HG03442 (cell line): ENCODE measurements at regions not wholly inside any gene's neighbourhood (a gene's known extent, or its start where the extent isn't known, plus 50 kb on each side); places are given as distances from the start of the nearest gene placed in this dataset.

ENCODE experiments used
- ATAC-seq: cut with Tn5 transposase; IDR thresholded peaks from one replicate; pipeline ENCODE4 v1.9.1; 2021; ENCODE audit warnings: mild to moderate bottlenecking, moderate library complexity; ENCODE audit not compliant: unreplicated experiment

DNA sequence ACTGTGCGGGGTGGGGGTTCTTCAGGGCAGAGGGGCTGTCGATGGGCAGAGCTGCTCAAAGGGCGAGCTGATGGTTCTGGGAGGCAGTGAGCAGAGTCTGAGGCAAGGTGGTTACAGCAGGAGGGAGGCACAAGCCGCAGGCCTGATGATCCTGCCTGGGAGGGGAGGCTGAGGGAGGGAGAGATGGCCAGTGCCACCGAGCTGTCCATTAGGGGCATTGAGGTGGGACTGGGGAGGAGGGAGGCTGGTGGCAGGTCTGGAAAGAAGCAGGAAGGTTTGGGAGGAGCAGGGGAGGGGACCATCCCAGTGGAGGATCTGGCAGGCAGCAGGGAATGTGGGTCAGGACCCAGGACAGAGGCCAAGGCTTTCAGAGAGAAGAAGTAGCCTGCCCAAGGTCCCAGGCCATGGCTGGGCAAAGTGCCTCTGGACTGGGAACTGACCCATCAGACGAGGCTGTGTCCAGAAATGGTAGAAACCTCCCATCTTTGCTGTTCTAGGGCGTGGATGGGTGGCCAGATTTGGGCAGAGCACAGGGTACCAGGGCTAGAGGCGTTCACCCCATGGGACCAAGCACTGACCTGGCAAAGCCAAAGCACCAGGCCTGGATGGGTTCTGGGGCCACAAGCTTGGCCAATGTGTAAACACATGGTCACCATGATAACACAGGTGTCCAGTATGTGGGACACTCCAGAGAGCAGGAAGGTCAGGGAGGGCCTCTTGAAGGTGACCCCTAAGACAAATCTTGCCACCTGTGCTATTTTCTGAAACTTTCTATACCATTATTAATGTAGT is 55.5 kb downstream of the INHBB start:
- ATAC-seq: no peak

GRCh38 chr2:120402067-120402433 is 56.1 kb downstream of the INHBB start:
- ATAC-seq: no peak

GRCh38 chr2:120402508-120402907 is 56.6 kb downstream of the INHBB start:
- ATAC-seq: no peak

DNA sequence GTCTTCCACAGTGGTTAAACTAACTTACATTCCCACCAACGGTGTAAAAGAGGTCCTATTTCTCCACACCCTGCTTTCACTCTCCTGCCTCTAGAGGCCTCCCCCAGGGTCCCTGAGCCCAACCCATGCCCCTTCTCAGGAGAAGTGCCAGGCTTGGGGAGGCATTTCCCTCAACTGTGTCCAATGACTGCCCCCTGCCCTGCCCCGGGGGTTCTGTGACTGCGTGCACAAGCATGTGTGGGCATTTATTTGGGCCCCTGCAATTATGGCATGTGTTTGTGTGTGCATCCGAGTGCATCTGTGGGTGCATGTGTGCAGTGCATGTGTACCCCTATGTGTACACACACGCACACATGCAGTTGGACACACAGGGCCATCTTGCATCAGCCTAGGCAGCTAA is 57.3 kb downstream of the INHBB start:
- ATAC-seq: no peak

DNA sequence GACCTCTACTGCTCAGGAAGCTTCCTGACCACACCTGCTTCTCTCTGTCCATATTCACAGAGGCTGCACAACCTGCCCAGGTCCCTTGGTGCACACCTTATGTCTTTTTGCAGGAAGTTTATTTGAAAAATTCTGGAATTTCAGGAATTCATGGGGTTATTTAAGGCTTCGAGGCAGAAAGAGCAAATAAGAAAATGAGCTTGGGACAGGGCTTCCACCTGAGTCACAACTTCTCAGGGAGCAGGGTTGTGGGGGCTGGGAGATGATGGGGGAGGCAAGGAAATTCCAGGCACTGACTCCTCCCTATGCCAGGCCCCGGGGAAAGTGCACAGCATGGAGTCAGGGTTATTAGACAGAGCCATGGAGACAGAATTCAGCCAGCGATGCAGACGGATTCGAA is 57.7 kb downstream of the INHBB start:
- ATAC-seq: no peak

GRCh38 chr2:120404274-120404673 is 58.3 kb downstream of the INHBB start:
- ATAC-seq: no peak

GRCh38 chr2:120404941-120405758 is 59.2 kb downstream of the INHBB start:
- ATAC-seq: no peak

- no peak for ATAC-seq
Measured at GRCh38 chr2:120405759-120406099, 59.8 kb downstream of the INHBB start.

GRCh38 chr2:120406566-120406965 is 60.6 kb downstream of the INHBB start:
- no peak for ATAC-seq

- ATAC-seq: no peak
Measured at GRCh38 chr2:120410487-120410886, 64.6 kb downstream of the INHBB start.

GRCh38 chr2:120415060-120415459 is 69.1 kb downstream of the INHBB start:
- no peak for ATAC-seq

GRCh38 chr2:120415728-120416509 is 70.0 kb downstream of the INHBB start:
- no peak for ATAC-seq

DNA sequence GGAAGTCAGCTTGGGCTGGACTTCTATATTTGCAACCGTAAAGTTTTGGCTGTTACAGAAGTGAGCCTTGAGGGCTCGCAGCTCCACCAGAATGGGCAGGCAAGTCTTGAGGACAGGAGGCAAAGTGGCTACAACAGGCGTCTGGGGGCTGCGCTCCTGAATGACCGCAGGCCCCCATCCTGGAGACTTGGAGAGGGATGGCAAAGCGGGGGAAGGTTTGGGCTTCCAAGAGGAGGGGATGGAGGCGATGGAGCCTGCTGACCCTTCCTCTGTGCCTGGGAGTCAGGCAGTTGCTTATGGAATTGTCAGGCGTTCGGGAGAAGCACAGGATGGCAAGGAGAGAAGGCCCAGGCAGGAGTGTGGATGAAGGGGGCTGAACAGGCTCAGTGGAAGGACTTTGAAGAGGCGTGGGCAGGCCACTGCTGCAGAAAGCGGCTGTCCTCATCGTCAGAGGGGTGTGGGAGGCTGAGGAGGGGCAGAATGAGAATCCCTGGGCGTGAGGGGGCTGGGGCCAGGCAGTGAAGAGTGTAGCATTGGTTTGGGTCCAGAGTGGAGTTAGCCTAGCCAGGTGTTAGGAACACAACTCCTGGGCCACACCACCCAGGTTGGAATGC is 72.3 kb downstream of the INHBB start:
- ATAC-seq: no peak

DNA sequence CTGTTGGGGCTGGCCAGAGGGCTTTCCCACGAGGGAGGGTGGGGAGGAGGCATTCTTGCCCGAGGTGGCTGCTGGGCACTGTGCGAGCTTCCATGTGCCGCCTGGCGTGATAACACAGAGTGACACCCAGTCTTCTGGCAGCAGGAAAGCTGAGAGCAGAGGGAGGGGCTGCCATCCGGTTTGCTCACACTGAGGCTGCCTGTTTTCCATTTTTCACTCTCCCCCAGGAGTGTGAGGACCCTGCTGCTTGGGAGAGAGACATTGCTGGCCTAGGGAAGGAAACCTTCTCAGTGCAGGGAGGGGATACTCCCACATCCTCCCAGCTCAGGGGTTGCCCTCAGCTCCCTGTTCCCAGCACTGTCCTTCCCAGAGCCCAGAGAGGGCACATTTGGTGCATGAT is 73.1 kb downstream of the INHBB start:
- ATAC-seq: no peak

DNA sequence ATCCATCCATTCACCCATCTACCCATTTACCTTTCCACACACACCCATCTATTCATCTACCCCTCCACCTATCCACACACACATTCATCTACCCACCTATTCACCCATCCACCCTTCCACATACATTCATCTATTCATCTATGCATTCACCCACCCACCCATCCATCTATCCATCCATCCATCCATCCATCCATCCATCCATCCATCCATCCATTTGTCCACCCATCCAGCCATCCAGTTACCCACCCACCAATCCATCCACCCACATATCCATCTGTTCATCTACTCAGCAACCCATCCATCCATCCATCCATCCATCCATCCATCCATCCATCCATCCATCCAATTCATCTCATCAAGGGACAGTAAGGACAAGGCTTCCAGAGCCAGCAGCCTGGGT is 74.0 kb downstream of the INHBB start:
- ATAC-seq: no peak

DNA sequence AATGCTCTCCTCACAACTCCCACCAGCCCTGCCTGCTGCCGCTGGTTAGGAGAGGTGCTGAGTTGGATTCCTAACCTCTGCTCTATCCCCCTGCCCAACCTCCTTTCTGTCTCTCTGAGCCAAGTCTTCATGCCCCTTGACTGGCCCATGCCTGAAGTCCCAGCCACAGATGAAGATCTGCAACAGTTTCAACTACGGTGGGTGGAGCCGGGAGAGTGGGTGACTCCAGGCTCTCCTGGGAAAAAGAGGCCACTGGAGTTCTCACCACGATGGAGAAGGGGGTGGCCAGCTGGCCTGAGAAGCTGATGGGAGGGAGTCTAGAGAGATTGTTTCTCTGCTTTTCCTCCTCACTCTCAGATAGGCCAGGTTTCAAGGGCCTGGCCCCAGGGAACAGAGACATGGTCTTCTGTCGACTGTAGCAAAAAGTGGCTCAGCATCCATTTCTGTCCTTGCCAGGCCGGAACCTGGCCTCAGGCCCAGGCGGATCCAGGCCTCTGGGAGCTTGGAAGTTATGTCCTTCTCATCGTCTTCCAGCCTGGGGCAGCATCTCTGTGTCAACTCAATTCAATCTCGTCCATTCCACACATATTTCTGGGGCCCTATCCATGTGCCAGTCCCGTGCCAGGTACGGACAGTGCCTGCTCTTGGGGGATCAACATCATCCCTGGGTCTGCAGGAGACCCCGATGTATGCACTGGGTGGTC is 75.3 kb downstream of the INHBB start:
- ATAC-seq: no peak

GRCh38 chr2:120421830-120422175 is 75.9 kb downstream of the INHBB start:
- ATAC-seq: no peak

GRCh38 chr2:120422465-120423160 is 76.7 kb downstream of the INHBB start:
- ATAC-seq: no peak

GRCh38 chr2:120423167-120423943 is 77.4 kb downstream of the INHBB start:
- no peak for ATAC-seq
